Subcutaneous abdominal adipose tissue (tissue), 5 donors: ENCODE measurements at regions not wholly inside any gene's neighbourhood (a gene's known extent, or its start where the extent isn't known, plus 50 kb on each side); places are given as distances from the start of the nearest gene placed in this dataset.
"Not testable (repeated sequence)": the region's sequence is repeated elsewhere in the genome, so short reads cannot be mapped to it uniquely, and the experiment has no call there.

Experiments
- H3K27ac ChIP-seq: one replicate; pipeline ENCODE4 v1.7.0; 2013; ENCODE audit warnings: low read depth, mild to moderate bottlenecking, inconsistent platforms, low read length, moderate library complexity
- H3K27me3 ChIP-seq, 5 donors: one replicate each; pipeline ENCODE4 v1.7.0; 2013; ENCODE audit warnings: low read length in 5 of 5, inconsistent platforms in 1 of 5; ENCODE audit not compliant: control insufficient read depth in 5 of 5, insufficient read depth in 4 of 5
- H3K36me3 ChIP-seq, 5 donors: one replicate each; pipeline ENCODE4 v1.7.0; 2013; ENCODE audit warnings: low read length in 5 of 5; ENCODE audit not compliant: control insufficient read depth in 5 of 5, insufficient read depth in 5 of 5
- H3K4me1 ChIP-seq, 5 donors: one replicate each; pipeline ENCODE4 v1.7.0; 2013; ENCODE audit warnings: low read length in 5 of 5, mild to moderate bottlenecking in 3 of 5, moderate library complexity in 1 of 5; ENCODE audit not compliant: control insufficient read depth in 5 of 5, insufficient read depth in 5 of 5
- H3K4me3 ChIP-seq, 5 donors: one replicate each; pipeline ENCODE4 v1.7.0; 2013; ENCODE audit warnings: low read length in 5 of 5, low read depth in 1 of 5
- H3K9ac ChIP-seq, 5 donors: one replicate each; pipeline ENCODE4 v1.7.0; 2013; ENCODE audit warnings: low read length in 5 of 5, mild to moderate bottlenecking in 4 of 5, moderate library complexity in 3 of 5
- H3K9me3 ChIP-seq, 5 donors: one replicate each; pipeline ENCODE4 v1.7.0; 2013; ENCODE audit warnings: low read length in 5 of 5; ENCODE audit not compliant: control insufficient read depth in 5 of 5
- donor health status: healthy.
- donor health status: healthy.
- donor health status: healthy.
- donor health status: healthy.
- donor health status: healthy.

GRCh38 chr4:18111081-18111480, 89.5 kb upstream of the LCORL start:
- H3K4me3 ChIP-seq = no peak overlapping the region
- no peaks in the 10 kb centered on the region for H3K9me3 ChIP-seq
- no peaks in the 10 kb centered on the region for H3K36me3 ChIP-seq
- peaks cover 0 to 7% (median 0%) of the 10 kb centered on the region in 5 donors for H3K27me3 ChIP-seq
- H3K27ac ChIP-seq = no peak overlapping the region
- no peak overlapping the region for H3K9ac ChIP-seq
- peaks cover 0 to 42% (median 9%) of the 10 kb centered on the region in 5 donors for H3K4me1 ChIP-seq

DNA sequence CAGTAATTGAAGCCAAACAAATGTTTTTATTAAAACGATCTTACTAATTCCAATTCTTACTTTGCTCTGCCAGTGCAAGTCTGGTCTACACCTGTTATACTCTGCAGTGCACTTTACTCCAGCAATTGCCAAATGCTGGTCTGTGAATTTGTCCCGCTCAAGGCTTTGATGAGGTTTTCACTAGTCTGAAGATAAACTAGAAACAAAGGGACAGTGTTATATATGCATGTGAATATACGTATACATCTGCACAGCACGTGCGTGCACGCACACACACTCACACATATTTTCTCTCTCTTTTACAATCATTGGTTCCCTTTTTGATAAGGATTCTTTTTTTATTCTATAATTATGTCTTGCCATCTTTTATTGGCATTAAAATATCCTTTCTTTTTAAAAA, 88.5 kb upstream of the LCORL start:
- Histone ChIP-seq H3K9me3 (no peaks in the 10 kb centered on the region), H3K4me1 (peaks cover 0 to 47% (median 9%) of the 10 kb centered on the region in 5 donors), H3K9ac (no peak overlapping the region), H3K27ac (no peak overlapping the region), H3K4me3 (peak overlapping the region in 1 of 5 donors; percentile 6), H3K27me3 (peaks cover 0 to 7% (median 0%) of the 10 kb centered on the region in 5 donors), H3K36me3 (no peaks in the 10 kb centered on the region)

- Histone ChIP-seq H3K4me1 (peaks cover 0 to 47% (median 9%) of the 10 kb centered on the region in 5 donors), H3K9ac (no peak overlapping the region), H3K9me3 (no peaks in the 10 kb centered on the region), H3K27me3 (peaks cover 0 to 7% (median 0%) of the 10 kb centered on the region in 5 donors), H3K36me3 (no peaks in the 10 kb centered on the region), H3K27ac (no peak overlapping the region), H3K4me3 (peak overlapping the region in 1 of 5 donors; percentile 6)
These were observed 88.1 kb upstream of the LCORL start for GRCh38 chr4:18109676-18110075.

- H3K9me3 ChIP-seq, H3K9ac ChIP-seq, H3K27ac ChIP-seq, H3K4me3 ChIP-seq, H3K36me3 ChIP-seq, H3K27me3 ChIP-seq: not testable (repeated sequence)
- peaks cover 0 to 43% (median 9%) of the 10 kb centered on the region in 5 donors for H3K4me1 ChIP-seq
These were observed 86.4 kb upstream of the LCORL start for GRCh38 chr4:18107848-18108528.

- Histone ChIP-seq H3K36me3 (no peaks in the 10 kb centered on the region), H3K27me3 (peaks cover 0 to 7% (median 0%) of the 10 kb centered on the region in 5 donors), H3K4me1 (peaks cover 0 to 41% (median 9%) of the 10 kb centered on the region in 5 donors), H3K27ac (no peak overlapping the region), H3K4me3 (no peak overlapping the region), H3K9ac (no peak overlapping the region), H3K9me3 (no peaks in the 10 kb centered on the region)
These were observed 85.1 kb upstream of the LCORL start for GRCh38 chr4:18106620-18107019.

GRCh38 chr4:18105030-18106011, 83.8 kb upstream of the LCORL start:
- H3K36me3 ChIP-seq = no peaks in the 10 kb centered on the region
- peaks cover 0 to 29% (median 9%) of the 10 kb centered on the region in 5 donors for H3K4me1 ChIP-seq
- no peak overlapping the region for H3K27ac ChIP-seq
- H3K9me3 ChIP-seq = no peaks in the 10 kb centered on the region
- H3K4me3 ChIP-seq = no peak overlapping the region
- no peaks in the 10 kb centered on the region for H3K27me3 ChIP-seq
- no peak overlapping the region for H3K9ac ChIP-seq

GRCh38 chr4:18103876-18104605, 82.5 kb upstream of the LCORL start:
- Histone ChIP-seq H3K9me3 (no peaks in the 10 kb centered on the region), H3K27ac (no peak overlapping the region), H3K4me3 (no peak overlapping the region), H3K4me1 (peaks cover 0 to 19% (median 3%) of the 10 kb centered on the region in 5 donors), H3K36me3 (no peaks in the 10 kb centered on the region), H3K27me3 (no peaks in the 10 kb centered on the region), H3K9ac (no peak overlapping the region)

- no peak overlapping the region for H3K9ac ChIP-seq
- no peak overlapping the region for H3K4me3 ChIP-seq
- no peaks in the 10 kb centered on the region for H3K9me3 ChIP-seq
- peaks cover 0 to 5% (median 0%) of the 10 kb centered on the region in 5 donors for H3K4me1 ChIP-seq
- no peaks in the 10 kb centered on the region for H3K36me3 ChIP-seq
- no peaks in the 10 kb centered on the region for H3K27me3 ChIP-seq
- no peak overlapping the region for H3K27ac ChIP-seq
These were observed 79.1 kb upstream of the LCORL start for GRCh38 chr4:18100657-18101056.

- not testable (repeated sequence) for H3K4me3 ChIP-seq, H3K9ac ChIP-seq, H3K9me3 ChIP-seq, H3K27me3 ChIP-seq, H3K4me1 ChIP-seq, H3K36me3 ChIP-seq, H3K27ac ChIP-seq
These were observed 68.9 kb upstream of the LCORL start for GRCh38 chr4:18090447-18090846.
